SK-N-SH (cell line): ENCODE measurements at regions not wholly inside any gene's neighbourhood (a gene's known extent, or its start where the extent isn't known, plus 50 kb on each side); places are given as distances from the start of the nearest gene placed in this dataset.

Experiments used
- EP300 ChIP-seq, 2 experiments: IDR thresholded peaks; 2 replicates each; pipeline versions ENCODE4 v1.4.0 to v1.6.1; 2012; ENCODE audit warnings: borderline replicate concordance in 1 of 2, low read depth in 1 of 2, low read length in 1 of 2
- EZH2phosphoT487 ChIP-seq: fragments of 200-600 bp; sonication (generic); IDR thresholded peaks from 2 replicates; pipeline ENCODE4 v1.6.1; 2017; ENCODE audit warnings: low read depth, mixed run types, mild to moderate bottlenecking, antibody characterized with exemption, moderate library complexity, borderline replicate concordance
- POLR2AphosphoS5 ChIP-seq: IDR thresholded peaks from 2 replicates; pipeline ENCODE4 v1.6.1; 2012; ENCODE audit warnings: low read depth, low read length
- RFX5 ChIP-seq: IDR thresholded peaks from 2 replicates; pipeline ENCODE4 v1.6.1; 2012; ENCODE audit warnings: mild to moderate bottlenecking, improper control_type of control experiment, low read length
- RXRA ChIP-seq: IDR thresholded peaks from 2 replicates; pipeline ENCODE4 v1.4.0; 2012; ENCODE audit warnings: low read depth, mild to moderate bottlenecking, borderline replicate concordance
- SIN3A ChIP-seq: IDR thresholded peaks from 2 replicates; pipeline ENCODE4 v1.6.1; 2012; ENCODE audit warnings: low read depth, mild to moderate bottlenecking, low read length, moderate library complexity, borderline replicate concordance
- YY1 ChIP-seq: IDR thresholded peaks from 2 replicates; pipeline ENCODE4 v1.4.0; 2012; ENCODE audit warnings: low read depth, mild to moderate bottlenecking
- TF ChIP-seq, protein P1 (sequence below): IDR thresholded peaks from 2 replicates; pipeline ENCODE4 v1.4.0; 2012; ENCODE audit warnings: low read depth, borderline replicate concordance
- TF ChIP-seq, protein P2 (sequence below): fragments of 200-600 bp; sonication (generic); IDR thresholded peaks from 2 replicates; pipeline ENCODE4 v1.6.1; 2017; ENCODE audit warnings: antibody characterized with exemption, mild to moderate bottlenecking, moderate library complexity
- TF ChIP-seq, protein P3 (sequence below): IDR thresholded peaks from 2 replicates; pipeline ENCODE4 v1.6.1; 2012; ENCODE audit warnings: mild to moderate bottlenecking, low read depth, low read length, moderate library complexity
- TF ChIP-seq, protein P4 (sequence below): IDR thresholded peaks from 2 replicates; pipeline ENCODE4 v1.4.0; 2012; ENCODE audit warnings: low read depth

DNA sequence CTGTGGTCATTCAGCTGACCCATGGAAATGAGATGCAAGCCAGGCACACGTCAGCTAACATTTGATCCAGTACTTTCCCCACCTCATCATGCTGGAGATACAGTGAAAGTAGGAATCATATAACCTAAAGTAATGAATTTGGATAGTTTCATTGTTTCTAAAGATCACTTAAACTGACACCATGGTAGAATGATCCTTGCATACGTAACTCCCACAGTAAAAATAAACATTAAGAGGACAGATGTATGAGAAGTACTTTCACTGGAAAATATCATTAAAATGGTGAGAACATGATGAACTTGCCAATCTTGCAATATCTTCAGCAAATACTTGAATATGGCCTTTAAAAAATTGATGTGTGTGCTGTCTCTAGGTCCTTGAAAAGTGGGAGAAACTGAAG, 85.4 kb downstream of the MAIP1 start:
- no peak for TF ChIP-seq YY1
- TF ChIP-seq, protein P1, sequence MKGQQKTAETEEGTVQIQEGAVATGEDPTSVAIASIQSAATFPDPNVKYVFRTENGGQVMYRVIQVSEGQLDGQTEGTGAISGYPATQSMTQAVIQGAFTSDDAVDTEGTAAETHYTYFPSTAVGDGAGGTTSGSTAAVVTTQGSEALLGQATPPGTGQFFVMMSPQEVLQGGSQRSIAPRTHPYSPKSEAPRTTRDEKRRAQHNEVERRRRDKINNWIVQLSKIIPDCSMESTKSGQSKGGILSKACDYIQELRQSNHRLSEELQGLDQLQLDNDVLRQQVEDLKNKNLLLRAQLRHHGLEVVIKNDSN = no peak
- TF ChIP-seq, protein P2, sequence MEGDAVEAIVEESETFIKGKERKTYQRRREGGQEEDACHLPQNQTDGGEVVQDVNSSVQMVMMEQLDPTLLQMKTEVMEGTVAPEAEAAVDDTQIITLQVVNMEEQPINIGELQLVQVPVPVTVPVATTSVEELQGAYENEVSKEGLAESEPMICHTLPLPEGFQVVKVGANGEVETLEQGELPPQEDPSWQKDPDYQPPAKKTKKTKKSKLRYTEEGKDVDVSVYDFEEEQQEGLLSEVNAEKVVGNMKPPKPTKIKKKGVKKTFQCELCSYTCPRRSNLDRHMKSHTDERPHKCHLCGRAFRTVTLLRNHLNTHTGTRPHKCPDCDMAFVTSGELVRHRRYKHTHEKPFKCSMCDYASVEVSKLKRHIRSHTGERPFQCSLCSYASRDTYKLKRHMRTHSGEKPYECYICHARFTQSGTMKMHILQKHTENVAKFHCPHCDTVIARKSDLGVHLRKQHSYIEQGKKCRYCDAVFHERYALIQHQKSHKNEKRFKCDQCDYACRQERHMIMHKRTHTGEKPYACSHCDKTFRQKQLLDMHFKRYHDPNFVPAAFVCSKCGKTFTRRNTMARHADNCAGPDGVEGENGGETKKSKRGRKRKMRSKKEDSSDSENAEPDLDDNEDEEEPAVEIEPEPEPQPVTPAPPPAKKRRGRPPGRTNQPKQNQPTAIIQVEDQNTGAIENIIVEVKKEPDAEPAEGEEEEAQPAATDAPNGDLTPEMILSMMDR = no peak
- TF ChIP-seq EZH2phosphoT487 = no peak
- no peak for TF ChIP-seq POLR2AphosphoS5
- TF ChIP-seq EP300 (IDR thresholded peaks at IDR 0.05; ENCODE audit: borderline replicate concordance in 1 of 2, low read depth in 1 of 2, low read length in 1 of 2) = no peak
- TF ChIP-seq, protein P3, sequence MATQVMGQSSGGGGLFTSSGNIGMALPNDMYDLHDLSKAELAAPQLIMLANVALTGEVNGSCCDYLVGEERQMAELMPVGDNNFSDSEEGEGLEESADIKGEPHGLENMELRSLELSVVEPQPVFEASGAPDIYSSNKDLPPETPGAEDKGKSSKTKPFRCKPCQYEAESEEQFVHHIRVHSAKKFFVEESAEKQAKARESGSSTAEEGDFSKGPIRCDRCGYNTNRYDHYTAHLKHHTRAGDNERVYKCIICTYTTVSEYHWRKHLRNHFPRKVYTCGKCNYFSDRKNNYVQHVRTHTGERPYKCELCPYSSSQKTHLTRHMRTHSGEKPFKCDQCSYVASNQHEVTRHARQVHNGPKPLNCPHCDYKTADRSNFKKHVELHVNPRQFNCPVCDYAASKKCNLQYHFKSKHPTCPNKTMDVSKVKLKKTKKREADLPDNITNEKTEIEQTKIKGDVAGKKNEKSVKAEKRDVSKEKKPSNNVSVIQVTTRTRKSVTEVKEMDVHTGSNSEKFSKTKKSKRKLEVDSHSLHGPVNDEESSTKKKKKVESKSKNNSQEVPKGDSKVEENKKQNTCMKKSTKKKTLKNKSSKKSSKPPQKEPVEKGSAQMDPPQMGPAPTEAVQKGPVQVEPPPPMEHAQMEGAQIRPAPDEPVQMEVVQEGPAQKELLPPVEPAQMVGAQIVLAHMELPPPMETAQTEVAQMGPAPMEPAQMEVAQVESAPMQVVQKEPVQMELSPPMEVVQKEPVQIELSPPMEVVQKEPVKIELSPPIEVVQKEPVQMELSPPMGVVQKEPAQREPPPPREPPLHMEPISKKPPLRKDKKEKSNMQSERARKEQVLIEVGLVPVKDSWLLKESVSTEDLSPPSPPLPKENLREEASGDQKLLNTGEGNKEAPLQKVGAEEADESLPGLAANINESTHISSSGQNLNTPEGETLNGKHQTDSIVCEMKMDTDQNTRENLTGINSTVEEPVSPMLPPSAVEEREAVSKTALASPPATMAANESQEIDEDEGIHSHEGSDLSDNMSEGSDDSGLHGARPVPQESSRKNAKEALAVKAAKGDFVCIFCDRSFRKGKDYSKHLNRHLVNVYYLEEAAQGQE = no peak
- TF ChIP-seq RXRA = no peak
- TF ChIP-seq, protein P4, sequence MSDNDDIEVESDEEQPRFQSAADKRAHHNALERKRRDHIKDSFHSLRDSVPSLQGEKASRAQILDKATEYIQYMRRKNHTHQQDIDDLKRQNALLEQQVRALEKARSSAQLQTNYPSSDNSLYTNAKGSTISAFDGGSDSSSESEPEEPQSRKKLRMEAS = no peak
- no peak for TF ChIP-seq SIN3A
- no peak for TF ChIP-seq RFX5
